ENCODE measurements at regions not wholly inside any gene's neighbourhood (a gene's known extent, or its start where the extent isn't known, plus 50 kb on each side); places are given as distances from the start of the nearest gene placed in this dataset.

DNA sequence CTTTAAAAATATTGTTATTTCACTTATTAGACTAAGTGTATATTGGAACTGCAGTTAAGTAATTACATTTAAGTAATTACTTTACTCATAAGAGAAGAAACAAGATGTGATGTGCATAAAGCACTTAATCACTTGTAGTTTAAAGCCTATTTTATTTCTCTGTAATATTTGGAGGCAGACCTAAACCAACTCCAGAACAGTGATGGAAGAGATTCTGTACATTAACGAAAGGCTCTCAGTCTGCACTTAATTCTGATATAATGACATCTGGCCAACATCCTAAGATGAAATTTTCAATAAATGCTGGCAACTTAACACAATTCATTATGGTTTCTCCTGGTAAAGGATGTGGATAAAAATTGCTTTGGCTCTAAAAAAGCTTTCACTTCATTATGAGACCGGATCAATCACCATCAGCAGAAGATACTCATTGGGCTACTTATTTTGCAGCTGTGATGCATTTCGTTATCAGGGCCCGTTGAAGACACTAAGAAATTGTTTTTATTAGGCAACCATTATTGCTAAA, 342.6 kb downstream of the C4orf33 start:
- H3K27ac ChIP-seq, result no peak overlapping the region
- TF ChIP-seq, protein P1, sequence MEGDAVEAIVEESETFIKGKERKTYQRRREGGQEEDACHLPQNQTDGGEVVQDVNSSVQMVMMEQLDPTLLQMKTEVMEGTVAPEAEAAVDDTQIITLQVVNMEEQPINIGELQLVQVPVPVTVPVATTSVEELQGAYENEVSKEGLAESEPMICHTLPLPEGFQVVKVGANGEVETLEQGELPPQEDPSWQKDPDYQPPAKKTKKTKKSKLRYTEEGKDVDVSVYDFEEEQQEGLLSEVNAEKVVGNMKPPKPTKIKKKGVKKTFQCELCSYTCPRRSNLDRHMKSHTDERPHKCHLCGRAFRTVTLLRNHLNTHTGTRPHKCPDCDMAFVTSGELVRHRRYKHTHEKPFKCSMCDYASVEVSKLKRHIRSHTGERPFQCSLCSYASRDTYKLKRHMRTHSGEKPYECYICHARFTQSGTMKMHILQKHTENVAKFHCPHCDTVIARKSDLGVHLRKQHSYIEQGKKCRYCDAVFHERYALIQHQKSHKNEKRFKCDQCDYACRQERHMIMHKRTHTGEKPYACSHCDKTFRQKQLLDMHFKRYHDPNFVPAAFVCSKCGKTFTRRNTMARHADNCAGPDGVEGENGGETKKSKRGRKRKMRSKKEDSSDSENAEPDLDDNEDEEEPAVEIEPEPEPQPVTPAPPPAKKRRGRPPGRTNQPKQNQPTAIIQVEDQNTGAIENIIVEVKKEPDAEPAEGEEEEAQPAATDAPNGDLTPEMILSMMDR (IDR thresholded peaks at IDR 0.05), result no peak
- TF ChIP-seq ZFX (IDR thresholded peaks at IDR 0.05; ENCODE audit: borderline replicate concordance), result no peak

DNA sequence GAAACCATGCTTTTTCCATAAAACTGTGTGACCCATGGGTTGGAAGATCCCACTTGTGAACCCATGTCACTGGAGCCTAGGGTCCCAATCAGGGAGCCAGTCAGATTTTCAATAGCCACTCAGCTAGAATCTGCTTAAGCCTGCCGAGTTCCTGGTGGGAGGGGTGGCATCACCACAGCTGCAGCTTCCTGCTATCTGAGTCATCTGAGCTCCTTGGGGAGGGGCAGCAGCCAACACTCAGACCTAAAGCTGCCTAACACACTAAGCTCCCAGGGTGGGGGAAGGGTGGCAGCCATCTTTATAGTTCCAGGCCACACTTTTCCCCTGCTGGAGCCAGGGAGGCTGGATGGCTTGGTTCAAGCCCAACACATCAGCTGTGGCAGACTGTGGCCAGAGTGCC, 350.1 kb downstream of the C4orf33 start:
- no peak for TF ChIP-seq ZFX (IDR thresholded peaks at IDR 0.05; ENCODE audit: borderline replicate concordance)
- TF ChIP-seq, protein P1 (IDR thresholded peaks at IDR 0.05), result no peak
- H3K27ac ChIP-seq, result no peak overlapping the region

DNA sequence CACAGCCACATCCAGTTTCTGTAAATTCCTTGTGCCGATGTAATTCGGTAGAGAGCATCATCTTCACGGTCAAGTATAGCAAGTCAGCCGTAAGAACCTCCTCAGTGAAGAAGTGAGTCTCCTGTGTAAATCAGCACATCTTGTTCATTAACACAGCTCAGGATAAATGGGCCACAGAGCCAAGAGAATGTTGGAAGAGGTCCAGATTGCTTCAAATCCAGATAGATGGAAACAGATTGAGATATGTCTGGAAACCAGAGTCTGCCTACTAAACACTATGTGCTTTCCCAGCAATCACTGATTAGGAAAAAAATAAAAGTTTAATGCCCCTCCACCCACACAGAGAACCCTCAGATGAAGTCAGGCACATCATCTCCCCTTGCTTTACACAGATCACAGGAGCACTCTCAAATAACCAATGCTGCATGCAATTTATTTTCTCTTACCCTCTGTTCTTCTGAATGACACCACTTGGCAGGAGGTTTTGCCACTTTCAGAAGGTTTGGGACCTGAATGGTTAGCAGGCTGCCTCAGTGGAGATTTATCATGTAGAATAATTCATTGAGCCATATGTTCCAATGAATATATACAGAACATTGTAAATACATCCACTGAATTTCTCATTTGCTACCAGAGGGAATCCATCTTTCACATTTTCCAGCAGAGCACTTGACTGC, 357.7 kb downstream of the C4orf33 start:
- H3K27ac ChIP-seq, result no peak overlapping the region
- TF ChIP-seq, protein P1 (IDR thresholded peaks at IDR 0.05), result no peak
- no peak for TF ChIP-seq ZFX (IDR thresholded peaks at IDR 0.05; ENCODE audit: borderline replicate concordance)

DNA sequence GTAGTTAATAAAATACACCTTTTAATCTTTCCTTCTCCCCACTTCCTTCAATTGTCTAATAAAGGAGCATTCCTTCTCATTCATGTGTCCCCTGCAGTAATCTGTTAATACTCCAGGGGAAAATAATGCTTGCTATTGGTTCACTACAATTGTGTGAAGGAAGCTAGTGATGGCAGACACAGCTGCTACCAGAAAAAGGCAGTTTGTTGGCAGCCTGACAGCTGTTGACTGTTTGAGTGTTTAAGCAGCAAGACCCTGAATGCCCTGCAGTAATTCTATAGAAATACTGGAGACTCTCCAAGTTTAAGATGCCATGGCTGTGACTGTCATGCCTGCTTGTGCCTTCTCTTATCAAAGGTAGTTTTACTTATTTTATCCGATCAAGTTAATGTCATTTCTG, 359.5 kb downstream of the C4orf33 start:
- H3K27ac ChIP-seq, result no peak overlapping the region
- TF ChIP-seq ZFX (IDR thresholded peaks at IDR 0.05; ENCODE audit: borderline replicate concordance), result no peak
- TF ChIP-seq, protein P1 (IDR thresholded peaks at IDR 0.05), result no peak

DNA sequence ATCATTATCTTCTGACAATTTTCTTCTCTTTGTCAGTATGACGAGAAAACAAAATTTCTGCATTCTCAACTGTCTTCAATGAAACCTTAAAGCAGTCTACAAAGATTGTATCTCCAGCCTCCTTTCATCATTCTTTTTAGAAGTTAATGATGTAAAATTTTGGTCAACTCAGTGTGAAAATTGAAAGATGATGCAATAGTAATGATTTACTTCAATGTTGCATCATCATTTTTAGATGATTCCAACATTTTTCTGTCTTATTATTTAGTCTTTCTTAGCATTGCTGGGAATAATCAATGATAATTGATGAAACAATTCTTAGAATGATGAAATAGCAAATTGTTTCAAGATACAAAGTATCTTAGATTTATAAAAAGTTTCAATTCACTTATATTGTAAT, 372.7 kb downstream of the C4orf33 start:
- no peak for TF ChIP-seq ZFX (IDR thresholded peaks at IDR 0.05; ENCODE audit: borderline replicate concordance)
- TF ChIP-seq, protein P1 (IDR thresholded peaks at IDR 0.05), result no peak
- no peak overlapping the region for H3K27ac ChIP-seq

DNA sequence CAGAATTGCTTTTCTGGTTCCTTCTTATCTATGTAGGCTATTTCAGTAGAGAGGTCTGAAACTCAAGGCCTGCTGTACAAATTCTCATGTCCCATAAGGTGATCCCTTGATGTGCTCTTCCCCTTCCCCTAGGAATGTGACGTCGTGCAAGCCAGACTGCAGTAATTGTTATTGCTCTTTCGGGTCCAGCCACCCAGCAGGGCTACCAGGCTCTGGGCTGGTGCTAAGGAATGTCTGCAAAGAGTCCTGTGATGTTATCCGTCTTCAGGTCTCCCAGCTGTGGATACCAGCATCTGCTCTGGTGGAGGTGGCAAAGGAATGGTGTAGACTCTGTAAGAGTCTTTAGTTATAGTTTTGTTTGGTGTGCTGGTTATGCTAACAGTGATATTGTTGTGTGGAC, 378.7 kb downstream of the C4orf33 start:
- H3K27ac ChIP-seq, result no peak overlapping the region
- TF ChIP-seq, protein P1 (IDR thresholded peaks at IDR 0.05), result no peak
- no peak for TF ChIP-seq ZFX (IDR thresholded peaks at IDR 0.05; ENCODE audit: borderline replicate concordance)

DNA sequence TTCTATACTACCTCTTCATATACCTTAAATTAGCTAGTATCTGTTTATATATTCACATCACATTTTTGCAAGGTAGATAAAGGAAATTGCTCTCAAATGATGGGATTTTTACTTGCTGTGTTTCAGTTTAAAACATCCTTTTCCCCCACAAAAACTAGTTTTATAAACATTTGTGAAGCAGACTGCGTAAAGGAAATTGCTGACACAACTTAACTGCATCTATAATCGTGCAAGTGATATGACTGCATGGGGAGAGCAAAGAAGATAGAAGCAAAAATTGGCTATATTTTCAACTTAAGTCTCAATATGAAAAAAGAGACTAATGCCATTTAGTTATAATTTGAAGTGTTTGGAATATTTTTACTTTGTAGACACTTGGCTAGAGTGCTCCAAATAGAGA, 385.2 kb downstream of the C4orf33 start:
- no peak for TF ChIP-seq ZFX (IDR thresholded peaks at IDR 0.05; ENCODE audit: borderline replicate concordance)
- TF ChIP-seq, protein P1 (IDR thresholded peaks at IDR 0.05), result no peak
- H3K27ac ChIP-seq, result no peak overlapping the region
